NCI-H2107 treated with DMSO at 0.1 percent for 48 hours (cell line): ENCODE measurements at regions not wholly inside any gene's neighbourhood (a gene's known extent, or its start where the extent isn't known, plus 50 kb on each side); places are given as distances from the start of the nearest gene placed in this dataset.
A peak's percentile ranks its signal among the peaks of the same experiment; 100 is the strongest.
"Not testable (repeated sequence)": the region's sequence is repeated elsewhere in the genome, so short reads cannot be mapped to it uniquely, and the experiment has no call there.

Experiments
- DNase-seq: peaks from one replicate; lab custom pipeline; 2025; ENCODE audit not compliant: unreplicated experiment; lab: John Stamatoyannopoulos, UW

DNA sequence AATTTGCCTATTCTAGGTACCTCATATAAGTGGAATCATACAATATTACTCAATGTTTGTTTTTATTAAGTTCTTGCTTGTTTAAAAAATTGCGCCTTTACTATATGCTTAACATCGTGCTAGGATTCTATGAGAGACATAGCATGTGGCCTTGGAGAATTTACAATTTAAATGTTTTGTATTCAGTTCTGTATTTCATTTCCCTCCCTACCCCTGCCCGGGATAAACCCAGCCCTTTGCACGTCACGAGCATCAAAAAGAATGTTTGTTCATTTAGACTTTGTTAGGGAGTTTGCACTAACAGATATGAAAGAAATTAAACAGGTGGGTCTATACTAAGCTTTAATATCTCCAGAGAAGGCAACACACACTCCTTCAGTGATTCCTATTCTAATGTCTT is 75.7 kb downstream of the C18orf54 start:
- DNase-seq = no peak

DNA sequence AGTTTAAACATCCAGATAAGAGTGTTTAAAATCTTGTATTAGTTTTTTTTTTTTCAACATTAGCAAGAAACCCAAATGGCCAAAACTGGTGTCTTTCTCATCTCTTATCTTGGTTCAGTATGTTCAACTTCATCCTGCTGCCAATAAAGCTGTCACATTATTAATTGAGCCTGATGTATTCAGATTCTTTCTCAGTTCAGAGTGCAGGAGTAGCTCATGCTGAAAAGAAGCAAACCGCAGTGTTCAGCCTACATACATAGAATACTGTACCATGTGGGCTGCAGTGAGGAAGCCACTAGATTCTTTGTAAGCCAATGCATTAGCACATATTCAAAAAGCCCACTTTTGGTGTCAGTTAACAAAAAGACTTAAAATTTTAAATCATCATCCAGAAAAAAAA is 76.2 kb downstream of the C18orf54 start:
- DNase-seq = no peak

DNA sequence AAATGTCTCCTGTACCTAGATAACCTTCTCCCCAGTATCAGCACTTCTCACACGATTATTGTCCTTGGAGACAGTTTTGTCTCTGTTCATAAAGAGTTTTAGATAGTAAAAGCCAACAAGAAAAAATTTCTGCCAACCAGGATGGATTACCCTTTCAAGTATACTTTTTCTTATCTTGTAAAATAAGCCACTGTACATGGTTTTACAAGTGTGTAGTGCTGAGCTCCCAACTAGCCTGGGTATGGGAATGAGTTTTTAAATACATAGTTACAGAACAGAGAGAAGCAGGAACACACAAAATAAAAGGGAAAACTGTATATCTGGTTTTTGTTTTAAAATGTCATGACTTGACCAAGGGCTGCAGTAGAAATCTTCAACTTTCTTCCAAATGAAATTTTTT is 76.7 kb downstream of the C18orf54 start:
- no peak for DNase-seq

DNA sequence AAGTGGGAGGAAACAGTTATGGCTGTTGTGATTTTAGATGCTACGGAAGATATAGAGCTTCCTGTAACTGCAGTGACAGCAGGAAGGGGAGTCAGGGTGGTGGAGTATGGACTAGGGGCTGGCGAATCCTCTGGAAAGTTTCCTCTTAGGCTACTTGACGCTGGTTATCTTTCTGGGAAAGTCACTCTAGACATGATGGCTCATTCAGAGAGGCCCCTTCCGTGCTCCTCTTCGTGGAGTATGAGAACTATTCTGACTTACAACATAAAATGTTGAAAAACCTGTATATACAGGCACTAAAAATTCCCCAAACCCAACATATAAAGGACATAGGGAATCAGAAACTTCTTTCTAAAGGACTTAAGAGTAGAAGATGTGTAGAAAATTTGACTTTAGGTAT is 78.8 kb downstream of the C18orf54 start:
- DNase-seq = no peak

DNA sequence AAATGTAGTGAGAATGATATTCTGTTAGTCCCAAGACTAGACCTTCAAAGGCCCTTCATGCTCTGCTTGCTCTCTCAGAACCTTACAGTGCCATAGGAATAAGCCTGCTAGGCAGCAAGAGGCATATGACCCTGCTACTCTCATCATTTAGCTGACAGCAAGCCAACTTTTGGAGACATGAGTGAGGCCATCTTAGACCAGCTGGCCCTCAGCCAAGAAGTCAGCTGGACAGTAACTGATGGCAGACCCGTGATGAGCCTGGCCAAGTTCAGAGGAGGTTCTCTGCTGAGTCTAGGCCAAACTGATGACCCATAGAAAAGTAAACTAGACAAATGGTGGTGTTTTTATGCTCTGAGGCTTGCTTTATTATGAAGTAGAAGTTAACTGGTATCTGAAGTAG is 82.6 kb downstream of the C18orf54 start:
- DNase-seq = no peak

DNA sequence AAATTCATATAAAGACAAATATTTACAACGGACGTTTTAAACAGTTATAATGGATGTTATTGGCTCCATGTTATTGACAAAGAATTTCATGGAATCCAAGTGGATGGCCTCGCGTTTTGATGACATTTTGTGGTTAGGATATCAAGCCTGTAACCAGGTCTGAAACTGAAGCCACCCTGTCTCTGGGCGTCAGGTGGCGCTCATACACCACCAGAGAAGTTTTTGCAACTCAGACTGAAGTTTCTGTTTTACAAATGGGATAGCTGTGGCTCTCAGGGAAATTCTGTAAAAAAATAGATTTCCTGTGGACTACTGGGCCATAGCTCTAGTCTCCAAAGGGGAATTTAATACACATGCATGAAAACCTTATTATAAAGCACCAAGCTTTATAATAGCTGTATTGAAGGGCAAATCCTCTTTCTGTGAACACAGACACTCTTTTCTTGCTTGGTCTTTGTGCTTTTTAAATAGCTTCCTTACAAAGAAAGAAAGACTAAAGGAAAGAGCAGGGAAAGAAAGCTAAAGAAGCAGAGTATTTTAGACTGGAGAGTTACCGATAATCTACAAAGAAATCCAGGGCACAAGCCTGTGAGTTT is 86.7 kb downstream of the C18orf54 start:
- DNase-seq = peak; percentile 40

DNA sequence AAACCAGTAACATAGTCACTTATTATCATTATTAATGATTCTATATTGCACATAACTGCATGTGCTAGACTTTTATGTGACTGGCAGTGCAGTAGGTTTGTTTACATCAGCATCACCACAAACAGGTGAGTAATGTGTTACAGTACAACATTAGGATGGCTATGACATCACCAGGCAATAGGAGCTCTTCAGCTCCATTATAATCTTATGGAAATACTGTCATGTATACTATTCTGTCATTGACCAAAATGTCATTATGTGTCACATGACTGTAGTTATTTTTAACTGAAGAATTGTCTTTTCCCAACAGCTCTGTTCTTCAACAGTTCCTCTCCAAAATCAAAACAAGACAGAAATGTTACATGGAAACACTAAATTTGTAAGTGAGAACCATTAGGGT is 96.3 kb downstream of the C18orf54 start:
- no peak for DNase-seq

DNA sequence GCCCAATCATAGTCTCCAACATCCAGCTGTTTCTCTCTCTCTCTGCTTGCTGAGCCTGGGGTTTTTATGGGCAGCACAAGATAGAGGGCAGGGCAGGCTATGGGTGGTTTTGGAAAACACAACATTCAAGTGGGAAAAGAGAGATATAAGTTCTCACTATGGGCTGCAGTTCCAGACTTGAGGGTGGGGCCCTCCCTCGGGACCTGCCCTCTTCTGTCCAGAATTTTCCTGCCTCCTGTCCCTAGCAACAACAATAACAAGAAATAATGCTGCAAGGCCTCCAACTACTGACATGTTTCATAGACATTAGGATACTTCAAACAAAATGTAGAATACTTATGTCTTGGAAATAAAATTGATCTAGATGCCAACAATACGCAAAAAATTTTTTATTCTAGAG is 107.8 kb downstream of the C18orf54 start:
- DNase-seq = no peak

DNA sequence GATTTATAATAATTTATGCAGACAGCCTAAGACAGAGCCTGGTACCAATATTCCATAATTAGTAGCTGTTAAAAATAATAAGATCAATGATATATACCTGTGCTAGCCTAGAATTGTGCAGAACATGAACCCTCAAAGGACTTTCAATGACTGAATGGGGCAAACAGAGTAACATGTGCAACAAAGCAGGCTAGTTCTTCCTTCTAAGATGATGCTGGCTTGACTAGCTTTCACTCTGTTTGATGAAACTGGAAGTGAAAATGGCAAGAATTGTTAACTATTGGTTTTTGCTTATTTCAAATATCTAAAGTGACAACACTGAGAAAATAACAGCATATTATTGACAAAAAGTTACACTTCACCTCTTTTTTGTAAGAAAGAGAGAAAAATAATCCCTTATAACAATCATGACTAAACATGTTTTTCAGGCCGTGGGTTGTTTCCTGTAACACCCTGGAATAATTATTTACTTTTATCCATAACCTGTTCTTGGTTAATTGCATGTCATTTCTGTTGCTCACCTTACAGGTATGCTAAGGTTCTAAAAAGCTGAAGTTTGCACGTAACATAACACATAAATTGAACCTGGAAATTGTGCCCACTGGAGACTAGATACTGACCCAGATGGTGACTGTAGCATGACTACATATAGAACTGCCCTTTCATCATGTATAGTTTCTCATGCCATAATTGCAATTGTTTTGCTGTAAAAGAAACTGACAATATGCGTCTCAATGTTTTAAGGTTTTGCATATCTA is 108.7 kb downstream of the C18orf54 start:
- DNase-seq = no peak

DNA sequence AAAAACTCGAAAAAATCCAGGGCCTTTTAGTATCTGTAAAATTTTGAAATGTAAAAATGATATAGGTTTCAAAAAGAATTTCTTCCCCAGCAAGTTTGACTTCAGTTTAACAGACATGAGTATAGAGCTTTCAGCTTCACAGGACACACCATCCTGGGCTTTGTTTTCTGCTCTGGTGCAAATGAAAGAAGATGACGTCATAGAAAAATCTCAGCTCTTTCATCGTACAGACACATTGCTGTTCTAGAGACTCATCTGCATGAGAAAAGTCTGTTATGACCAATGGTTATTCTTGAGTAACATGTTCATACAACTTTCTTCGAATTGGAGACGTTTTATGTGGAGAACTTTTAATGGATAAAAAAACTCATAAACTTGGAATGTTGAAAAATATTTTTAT is 111.7 kb upstream of the DYNAP start:
- peak; percentile 2 for DNase-seq

DNA sequence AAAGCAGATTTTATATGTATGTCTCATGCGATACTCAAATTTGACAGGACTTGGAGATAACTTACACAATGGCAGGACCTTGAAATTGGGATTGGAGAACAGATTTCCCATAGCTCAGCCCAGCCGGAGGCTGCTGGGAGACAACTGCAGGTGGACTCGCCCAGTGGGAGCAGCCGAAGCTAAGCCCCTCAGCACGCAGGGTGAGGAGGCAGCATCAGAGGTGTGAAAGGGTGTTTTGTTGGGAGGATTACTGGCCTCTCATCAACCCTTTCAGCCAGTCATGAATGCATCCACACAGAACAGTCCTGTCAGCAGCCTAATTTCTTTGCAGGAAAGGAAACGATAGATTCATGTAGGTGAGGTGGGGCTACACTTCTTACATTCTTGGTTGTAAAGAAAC is 110.4 kb upstream of the DYNAP start:
- no peak for DNase-seq

DNA sequence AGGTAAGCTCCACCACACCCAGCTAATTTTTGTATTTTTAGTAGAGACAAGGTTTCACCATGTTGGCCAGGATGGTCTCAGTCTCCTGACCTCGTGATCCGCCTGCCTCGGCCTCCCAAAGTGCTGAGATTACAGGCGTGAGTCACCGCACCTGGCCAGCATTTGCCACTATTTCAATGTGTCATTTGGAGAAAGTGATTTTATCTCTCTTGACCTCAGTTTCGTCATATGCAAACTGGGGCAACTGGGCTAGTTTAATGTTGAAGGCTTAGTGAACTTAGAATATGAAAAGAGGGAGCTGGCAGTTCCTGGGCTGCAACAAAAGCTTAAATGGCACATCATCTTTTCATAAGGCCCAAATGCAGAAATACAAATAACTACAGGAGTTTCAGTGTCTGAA is 88.6 kb upstream of the DYNAP start:
- not testable (repeated sequence) for DNase-seq

DNA sequence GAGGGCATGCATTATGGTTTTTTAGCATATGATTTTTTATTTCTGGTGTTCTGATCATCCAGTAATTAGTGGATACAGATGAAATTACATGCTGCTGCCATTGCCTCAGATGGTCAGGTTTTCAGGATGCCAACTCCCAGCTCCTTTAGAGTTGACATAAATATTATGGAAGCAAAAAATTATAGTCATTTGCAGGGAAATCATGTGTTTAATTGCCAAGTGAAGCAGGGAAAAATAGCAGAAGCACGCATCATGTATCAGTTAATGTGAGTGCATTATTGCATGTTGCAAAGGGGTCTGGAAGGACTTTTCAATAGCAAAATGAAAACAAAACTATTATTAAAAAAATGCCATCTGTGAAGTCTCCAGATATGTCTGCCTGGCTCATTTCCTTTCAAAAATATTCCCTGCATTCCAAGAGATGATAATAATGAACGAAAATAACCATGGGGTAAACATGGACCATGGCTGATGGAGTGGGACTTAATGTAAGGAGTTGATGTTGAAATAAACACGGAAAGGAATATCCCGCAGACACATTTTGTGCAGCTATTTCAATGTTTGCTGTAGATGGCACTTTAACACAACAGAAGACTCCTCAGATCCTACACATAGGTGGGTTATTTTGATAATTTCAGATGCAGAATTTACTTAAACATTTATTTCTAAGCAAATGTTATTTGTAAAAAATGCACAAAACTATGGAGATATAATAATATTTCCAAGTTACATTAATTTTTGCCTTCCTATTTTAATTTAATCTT is 87.7 kb upstream of the DYNAP start:
- DNase-seq = no peak

DNA sequence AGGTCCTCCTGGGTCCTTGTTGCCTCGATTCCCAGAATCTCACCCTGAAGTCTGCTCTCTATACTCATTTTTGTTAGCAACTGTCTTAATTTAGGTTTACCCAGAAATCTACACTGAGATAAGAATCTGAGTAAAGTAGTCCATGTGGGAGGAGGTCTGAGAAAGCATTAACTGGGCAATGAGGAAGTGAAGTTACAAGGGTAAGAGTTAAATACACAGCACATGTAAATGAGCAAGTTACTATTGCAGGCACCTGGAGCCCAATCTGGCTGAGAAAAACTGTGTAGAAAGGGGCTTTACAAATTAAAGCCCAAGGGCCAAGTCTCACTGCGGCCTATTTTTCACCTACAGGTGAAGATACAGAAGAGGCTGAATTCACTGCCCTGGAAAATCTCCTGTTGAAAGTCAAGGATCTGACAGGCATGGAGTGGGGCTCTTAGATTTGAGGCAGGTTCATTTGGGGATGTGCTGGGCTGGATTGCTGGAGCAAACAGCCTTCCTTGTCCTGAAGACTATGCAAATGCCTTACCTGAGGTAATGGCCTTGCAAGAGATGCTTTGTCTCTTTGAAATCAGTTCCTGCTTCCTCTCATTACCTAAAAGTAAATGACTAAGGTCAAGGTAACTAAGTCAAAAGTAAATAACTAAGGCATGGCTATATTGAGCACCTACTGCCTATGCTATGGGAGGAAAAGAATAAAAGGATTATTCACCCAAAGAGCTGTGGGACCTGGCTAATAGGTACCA is 84.4 kb upstream of the DYNAP start:
- DNase-seq = no peak

DNA sequence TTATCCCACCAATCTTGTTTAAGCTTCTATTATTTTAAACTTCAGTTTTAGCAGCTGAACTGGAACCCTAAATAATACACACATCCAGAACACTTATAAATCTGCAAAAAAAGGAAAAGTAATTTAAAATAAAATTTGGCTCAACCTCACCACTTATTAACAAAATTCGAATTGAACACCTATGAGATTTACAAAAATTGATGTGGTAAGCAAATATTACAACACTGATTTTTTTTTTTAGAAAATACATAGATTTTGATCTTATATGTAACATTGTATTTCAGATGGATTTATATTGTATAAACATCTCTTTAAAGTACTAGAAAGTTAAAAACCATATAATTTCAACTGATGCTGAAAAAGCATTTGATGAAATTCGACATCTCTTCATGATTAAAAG is 81.3 kb upstream of the DYNAP start:
- DNase-seq = no peak

DNA sequence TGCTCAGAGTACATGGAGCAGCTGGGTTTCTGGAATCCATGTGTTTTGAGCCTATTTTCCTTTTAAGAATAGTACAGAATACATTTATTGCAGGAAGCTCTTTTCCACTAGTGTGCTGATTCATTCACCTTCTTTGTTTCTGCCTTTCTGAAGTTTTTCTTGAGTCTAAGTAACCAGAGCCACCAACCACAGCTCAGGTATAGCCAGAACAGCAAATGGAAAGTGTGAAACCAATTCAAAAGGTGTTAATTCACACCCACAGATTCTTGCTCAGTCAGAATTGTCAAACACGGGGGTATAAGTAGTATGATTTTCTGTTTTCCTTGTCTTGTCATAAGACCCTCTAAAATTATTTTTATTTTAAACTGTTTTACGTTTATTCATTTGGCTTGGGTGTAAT is 75.9 kb upstream of the DYNAP start:
- DNase-seq = no peak

DNA sequence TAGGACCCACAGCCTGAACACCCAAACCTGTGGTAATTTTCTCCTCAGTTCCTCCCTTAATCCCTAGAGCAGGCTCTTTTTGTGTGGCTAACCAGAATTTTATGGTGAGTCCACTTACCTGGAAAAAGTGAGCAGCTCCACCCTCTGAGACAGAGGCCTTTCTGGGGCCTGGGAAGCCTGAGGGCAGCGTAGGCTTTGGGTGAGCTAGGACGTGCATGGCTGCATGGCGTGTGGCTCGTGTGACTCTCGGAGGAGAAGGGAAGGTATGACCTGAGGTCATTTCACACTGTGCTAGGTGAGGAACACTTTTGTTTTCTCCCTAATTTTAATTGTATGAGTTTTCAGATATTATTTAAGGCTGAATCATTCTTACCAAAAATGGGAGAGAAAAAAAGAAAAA is 73.5 kb upstream of the DYNAP start:
- DNase-seq = no peak

DNA sequence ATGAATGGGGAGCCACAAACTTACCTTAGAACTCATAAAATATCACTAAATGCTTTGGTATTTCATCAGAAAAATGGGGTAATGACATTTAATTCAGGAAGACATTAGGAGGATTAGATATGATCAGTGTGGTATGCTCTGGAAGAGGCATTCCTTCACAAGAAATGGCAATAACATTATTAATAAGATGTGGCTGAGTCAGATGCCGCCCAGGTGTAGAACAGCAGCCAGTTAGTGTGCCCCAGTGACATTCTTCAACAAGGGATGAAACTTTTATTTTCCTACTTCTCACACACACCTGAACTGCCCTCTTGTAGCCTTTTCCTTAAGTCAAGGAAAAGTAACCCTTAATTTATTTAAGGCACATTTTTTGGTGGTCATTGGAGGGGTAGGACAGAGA is 69.2 kb upstream of the DYNAP start:
- no peak for DNase-seq

DNA sequence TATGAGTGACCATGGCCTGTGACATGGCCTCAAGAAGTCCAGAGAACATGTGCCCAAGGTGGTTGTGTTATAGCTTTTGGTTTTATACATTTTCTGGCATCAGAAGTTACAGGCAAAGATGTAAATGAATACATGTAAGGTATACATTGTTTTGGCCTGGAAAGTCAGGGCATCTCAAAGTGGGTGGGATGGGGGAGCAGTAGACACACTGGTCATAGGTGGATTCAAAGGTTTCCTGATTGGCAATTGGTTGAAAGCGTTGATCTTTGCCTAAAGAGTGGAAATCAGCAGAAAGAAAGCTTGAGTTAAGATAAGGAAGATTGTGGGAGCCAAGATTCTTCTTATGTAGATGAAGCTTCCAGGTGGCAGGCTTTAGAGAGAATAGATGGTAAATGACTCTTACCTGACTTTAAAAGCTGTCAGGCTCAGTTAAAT is 62.1 kb upstream of the DYNAP start:
- DNase-seq = no peak

DNA sequence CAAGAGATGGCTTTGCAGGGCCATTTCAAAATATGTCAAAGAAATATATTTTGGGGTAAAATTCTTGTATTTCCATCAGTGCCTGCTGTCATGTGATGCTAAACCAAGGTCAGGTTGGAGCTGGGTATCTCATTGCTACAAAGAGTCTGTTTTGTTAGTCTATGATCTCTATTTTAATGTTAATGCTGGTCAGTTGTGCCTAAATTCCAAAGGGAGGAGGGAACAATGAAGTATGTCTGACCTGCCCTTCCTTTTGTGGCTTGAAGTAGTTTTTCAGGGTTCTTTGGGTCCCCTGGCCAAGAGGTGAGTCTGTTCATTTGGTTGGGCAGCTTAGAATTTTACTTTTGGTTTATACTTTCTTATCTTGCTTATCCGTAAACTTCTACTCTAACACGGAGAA is 61.6 kb upstream of the DYNAP start:
- no peak for DNase-seq

DNA sequence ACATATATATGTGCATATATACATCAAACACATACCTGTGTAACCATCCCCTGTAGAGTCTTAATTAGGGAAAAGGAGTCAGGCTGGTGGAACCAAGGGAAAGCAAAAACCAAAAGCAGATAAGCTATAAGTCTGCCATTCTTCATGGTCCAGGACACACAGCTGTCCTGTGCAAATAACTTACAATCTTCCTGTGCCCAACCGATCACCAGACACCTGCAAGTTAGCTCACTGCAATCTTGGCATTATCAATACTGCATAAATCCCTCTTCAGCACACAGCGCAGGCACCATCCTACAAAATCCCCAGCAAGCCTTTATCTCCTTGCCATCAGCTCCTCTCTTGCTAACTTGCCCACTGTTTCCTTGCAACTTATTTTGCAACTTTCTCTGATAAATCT is 60.8 kb upstream of the DYNAP start:
- no peak for DNase-seq
